BE2C (cell line): ENCODE measurements at regions not wholly inside any gene's neighbourhood (a gene's known extent, or its start where the extent isn't known, plus 50 kb on each side); places are given as distances from the start of the nearest gene placed in this dataset.

ENCODE experiments used
- DNase-seq: peaks from one replicate; pipeline ENCODE4 v3.0.0-alpha.2; 2020
- H3K27me3 ChIP-seq: fragments of 250-450 bp; sonication (Bioruptor Pico); 2 replicates; pipeline ENCODE4 v1.5.1; 2020; ENCODE audit warnings: mild to moderate bottlenecking
- H3K36me3 ChIP-seq: fragments of 250-450 bp; sonication (Bioruptor Pico); 2 replicates; pipeline ENCODE4 v1.5.1; 2020; ENCODE audit warnings: mild to moderate bottlenecking
- H3K4me1 ChIP-seq: fragments of 250-450 bp; sonication (Bioruptor Pico); 2 replicates; pipeline ENCODE4 v1.5.1; 2020
- H3K4me3 ChIP-seq: 2 replicates; pipeline ENCODE4 v1.5.1; 2011; ENCODE audit warnings: low read depth, low read length
- H3K9me3 ChIP-seq: fragments of 250-450 bp; sonication (Bioruptor Pico); 2 replicates; pipeline ENCODE4 v1.5.1; 2020
- TF ChIP-seq, protein P1 (sequence below): IDR thresholded peaks from 2 replicates; pipeline ENCODE4 v1.5.1; 2012; ENCODE audit warnings: mild to moderate bottlenecking, low read depth, low read length

DNA sequence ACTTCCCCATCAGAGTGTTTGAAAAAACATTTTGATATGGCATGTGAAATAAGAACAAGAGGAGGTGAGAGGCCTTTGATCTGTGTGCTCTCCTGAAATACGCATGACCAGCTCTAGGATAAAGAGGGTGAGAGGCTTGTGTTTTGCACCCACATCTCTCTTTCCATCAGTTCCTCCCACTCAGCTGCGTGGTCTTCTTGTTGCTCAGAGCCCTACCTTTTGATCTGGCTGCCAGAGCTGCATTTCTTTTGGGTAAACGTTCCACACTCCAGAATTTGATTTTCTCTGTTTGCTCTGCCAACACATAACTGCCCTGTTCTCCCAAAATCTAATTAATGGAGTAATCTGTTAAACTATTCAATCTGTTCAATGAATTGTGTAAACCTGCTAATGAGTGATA, 72.0 kb upstream of the FN1 start:
- Histone ChIP-seq H3K4me1 (no peaks in the 10 kb centered on the region), H3K9me3 (no peaks in the 10 kb centered on the region), H3K27me3 (no peaks in the 10 kb centered on the region), H3K4me3 (no peak overlapping the region), H3K36me3 (no peaks in the 10 kb centered on the region)
- no peak for DNase-seq
- TF ChIP-seq, protein P1, sequence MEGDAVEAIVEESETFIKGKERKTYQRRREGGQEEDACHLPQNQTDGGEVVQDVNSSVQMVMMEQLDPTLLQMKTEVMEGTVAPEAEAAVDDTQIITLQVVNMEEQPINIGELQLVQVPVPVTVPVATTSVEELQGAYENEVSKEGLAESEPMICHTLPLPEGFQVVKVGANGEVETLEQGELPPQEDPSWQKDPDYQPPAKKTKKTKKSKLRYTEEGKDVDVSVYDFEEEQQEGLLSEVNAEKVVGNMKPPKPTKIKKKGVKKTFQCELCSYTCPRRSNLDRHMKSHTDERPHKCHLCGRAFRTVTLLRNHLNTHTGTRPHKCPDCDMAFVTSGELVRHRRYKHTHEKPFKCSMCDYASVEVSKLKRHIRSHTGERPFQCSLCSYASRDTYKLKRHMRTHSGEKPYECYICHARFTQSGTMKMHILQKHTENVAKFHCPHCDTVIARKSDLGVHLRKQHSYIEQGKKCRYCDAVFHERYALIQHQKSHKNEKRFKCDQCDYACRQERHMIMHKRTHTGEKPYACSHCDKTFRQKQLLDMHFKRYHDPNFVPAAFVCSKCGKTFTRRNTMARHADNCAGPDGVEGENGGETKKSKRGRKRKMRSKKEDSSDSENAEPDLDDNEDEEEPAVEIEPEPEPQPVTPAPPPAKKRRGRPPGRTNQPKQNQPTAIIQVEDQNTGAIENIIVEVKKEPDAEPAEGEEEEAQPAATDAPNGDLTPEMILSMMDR, result no peak

DNA sequence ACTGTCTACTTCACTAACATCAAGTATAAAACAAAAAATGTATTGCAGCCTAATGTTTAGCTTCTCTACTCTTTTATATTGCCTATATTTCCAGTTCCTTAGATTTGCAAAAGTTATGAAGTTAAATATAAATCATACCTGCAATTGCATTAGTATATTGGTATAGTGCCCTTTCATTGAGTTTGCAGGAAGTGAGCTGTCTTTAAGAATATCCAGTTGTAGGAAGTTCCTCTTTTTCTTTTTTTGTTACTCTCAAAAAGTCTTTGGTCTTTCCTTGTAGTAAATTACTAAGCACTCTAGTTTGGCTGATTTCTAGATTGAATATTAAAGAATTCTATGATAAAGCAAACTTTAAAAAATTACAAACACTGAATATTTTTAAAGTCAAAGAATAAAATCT, 71.3 kb upstream of the FN1 start:
- TF ChIP-seq, protein P1, result no peak
- DNase-seq, result no peak
- Histone ChIP-seq H3K4me3 (no peak overlapping the region), H3K4me1 (no peaks in the 10 kb centered on the region), H3K36me3 (no peaks in the 10 kb centered on the region), H3K9me3 (no peaks in the 10 kb centered on the region), H3K27me3 (no peaks in the 10 kb centered on the region)

- H3K9me3 ChIP-seq, result no peaks in the 10 kb centered on the region
- no peaks in the 10 kb centered on the region for H3K4me1 ChIP-seq
- no peak for DNase-seq
- H3K27me3 ChIP-seq, result no peaks in the 10 kb centered on the region
- H3K4me3 ChIP-seq, result no peak overlapping the region
- TF ChIP-seq, protein P1, result no peak
- H3K36me3 ChIP-seq, result no peaks in the 10 kb centered on the region
Measured at GRCh38 chr2:215506604-215506990, 70.7 kb upstream of the FN1 start.

- Histone ChIP-seq H3K9me3 (no peaks in the 10 kb centered on the region), H3K27me3 (no peaks in the 10 kb centered on the region), H3K36me3 (no peaks in the 10 kb centered on the region), H3K4me3 (no peak overlapping the region), H3K4me1 (no peaks in the 10 kb centered on the region)
- TF ChIP-seq, protein P1, result no peak
- DNase-seq, result no peak
Measured at GRCh38 chr2:215505044-215505786, 69.3 kb upstream of the FN1 start.

DNA sequence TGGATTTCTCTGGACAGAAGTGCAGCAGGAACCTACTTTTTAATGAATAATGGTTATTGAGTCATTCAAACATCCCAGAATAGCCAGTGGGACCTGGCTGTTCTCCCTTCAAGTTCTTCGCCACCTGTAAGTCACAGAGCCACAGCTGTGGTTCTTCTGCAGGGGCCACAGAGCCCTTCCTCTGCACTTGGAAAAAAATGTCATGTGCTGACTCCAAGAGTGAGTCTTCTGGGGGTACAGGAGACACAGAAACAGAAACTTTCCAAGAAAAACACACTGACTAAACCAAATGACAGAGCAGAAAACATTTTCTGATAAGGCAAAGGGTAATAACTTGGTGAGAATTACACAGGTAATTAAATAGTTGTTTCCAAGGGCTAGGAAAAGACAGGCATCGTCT, 68.7 kb upstream of the FN1 start:
- H3K9me3 ChIP-seq, result no peaks in the 10 kb centered on the region
- H3K27me3 ChIP-seq, result no peaks in the 10 kb centered on the region
- no peak overlapping the region for H3K4me3 ChIP-seq
- TF ChIP-seq, protein P1, result no peak
- DNase-seq, result no peak
- no peaks in the 10 kb centered on the region for H3K4me1 ChIP-seq
- no peaks in the 10 kb centered on the region for H3K36me3 ChIP-seq

DNA sequence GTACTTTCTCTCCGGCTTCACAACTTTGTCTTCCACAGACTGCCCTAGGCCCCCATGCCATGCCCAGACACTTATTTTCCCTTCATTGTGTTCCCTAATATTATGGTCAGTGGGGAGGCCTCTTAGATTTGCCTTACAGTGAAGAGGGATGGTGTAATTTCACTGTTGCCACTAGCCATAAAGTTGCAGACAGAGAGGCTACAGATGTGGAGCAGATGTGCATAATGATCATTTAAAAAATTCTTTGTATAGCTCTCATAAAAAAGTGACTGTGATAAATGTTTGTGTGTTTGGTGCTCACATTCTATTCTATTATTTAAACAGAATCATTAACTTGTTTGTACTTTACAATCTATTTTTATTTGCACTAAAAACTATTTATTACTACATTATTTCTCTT, 67.5 kb upstream of the FN1 start:
- Histone ChIP-seq H3K9me3 (no peaks in the 10 kb centered on the region), H3K27me3 (no peaks in the 10 kb centered on the region), H3K4me1 (no peaks in the 10 kb centered on the region), H3K36me3 (no peaks in the 10 kb centered on the region), H3K4me3 (no peak overlapping the region)
- TF ChIP-seq, protein P1, result no peak
- no peak for DNase-seq
